ENCODE measurements at regions not wholly inside any gene's neighbourhood (a gene's known extent, or its start where the extent isn't known, plus 50 kb on each side); places are given as distances from the start of the nearest gene placed in this dataset.
"Not testable (repeated sequence)": the region's sequence is repeated elsewhere in the genome, so short reads cannot be mapped to it uniquely, and the experiment has no call there.

- no peak for DNase-seq
Observed at GRCh38 chr12:126400831-126401230, 1335.6 kb downstream of the AACS start.

GRCh38 chr12:126404293-126404881 is 1339.2 kb downstream of the AACS start:
- no peak for DNase-seq

GRCh38 chr12:126418400-126418799 is 1353.2 kb downstream of the AACS start:
- DNase-seq: no peak

DNA sequence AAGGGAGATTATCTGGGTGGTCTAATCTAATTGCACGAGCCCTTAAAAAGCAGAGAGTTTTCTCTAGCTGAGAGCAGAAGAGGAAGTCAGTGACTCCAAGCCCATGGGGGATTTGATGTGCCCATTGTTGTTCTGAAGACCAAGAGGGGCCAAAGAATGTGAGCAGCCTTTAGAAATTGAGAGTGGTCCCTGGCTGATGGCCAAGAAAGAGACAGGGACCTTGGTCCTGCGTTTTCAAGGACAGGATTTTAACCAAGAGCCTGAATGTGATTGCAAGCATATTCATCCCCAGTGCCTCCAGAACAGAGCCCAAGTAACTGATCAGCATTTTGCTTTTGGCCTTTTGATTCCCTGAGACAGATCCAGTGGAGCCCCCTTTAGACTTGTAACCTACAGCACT is 1353.9 kb downstream of the AACS start:
- no peak for DNase-seq

- DNase-seq: no peak
Observed at GRCh38 chr12:126424696-126425095, 1359.5 kb downstream of the AACS start.

DNA sequence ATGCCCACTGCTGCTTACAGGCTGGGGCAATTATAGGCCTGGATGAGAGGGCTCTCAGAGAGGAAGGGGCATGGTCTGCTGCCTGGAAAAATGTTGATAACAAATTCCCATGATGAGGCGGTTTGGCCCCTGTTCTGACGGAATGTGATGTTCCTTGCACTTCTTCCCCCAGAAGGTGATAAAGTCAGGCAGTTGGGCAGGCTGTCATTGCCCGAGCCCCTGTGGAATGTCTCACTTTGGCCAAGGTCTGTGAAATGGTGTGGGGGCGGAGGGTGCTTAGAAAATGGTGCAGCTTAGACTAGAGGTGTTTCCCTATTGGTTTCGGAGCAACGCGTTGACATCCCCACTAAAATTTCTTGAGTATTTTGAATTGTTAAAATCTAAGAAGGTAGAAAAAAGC is 1360.0 kb downstream of the AACS start:
- DNase-seq: no peak

- no peak for DNase-seq
Observed at GRCh38 chr12:126428769-126429168, 1363.5 kb downstream of the AACS start.

DNA sequence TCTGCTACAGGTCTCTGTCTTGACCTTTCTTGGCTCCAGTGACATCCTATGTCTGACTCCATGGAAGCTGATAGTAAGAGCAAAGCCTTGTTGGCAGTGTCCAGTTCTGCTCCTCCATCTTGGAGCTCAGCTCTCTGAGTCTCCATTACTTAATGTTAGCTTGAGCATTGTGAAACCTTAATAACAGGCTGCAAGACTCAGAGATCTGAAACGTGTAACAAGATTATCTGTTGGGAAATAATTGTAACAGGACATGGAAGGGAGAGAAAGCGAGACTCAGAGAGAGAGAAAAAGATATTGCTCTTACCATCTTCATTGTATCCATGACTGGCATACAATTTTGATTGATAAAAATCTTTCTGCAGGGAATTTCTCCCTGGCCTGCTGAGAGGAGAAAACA is 1365.7 kb downstream of the AACS start:
- DNase-seq: no peak

GRCh38 chr12:126431767-126432166 is 1366.5 kb downstream of the AACS start:
- DNase-seq: no peak

DNA sequence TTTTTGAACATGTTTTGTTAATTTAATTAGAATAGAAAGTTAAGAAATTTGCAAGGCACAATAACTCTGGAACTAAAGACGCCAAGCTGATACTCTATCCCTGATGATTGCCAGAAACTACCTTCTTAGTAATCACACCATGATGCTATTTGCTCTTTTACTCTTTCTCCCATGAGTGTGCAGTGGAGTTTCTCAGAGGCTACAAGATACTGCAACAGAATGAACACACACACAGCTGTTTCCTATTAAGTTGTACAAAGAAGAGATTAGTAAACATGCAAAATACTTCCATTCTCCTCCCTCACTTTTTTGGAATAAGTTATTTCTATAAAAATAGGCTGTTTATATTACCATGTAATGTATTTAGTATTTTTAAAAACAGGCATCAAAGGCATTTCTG is 1367.5 kb downstream of the AACS start:
- DNase-seq: no peak

DNA sequence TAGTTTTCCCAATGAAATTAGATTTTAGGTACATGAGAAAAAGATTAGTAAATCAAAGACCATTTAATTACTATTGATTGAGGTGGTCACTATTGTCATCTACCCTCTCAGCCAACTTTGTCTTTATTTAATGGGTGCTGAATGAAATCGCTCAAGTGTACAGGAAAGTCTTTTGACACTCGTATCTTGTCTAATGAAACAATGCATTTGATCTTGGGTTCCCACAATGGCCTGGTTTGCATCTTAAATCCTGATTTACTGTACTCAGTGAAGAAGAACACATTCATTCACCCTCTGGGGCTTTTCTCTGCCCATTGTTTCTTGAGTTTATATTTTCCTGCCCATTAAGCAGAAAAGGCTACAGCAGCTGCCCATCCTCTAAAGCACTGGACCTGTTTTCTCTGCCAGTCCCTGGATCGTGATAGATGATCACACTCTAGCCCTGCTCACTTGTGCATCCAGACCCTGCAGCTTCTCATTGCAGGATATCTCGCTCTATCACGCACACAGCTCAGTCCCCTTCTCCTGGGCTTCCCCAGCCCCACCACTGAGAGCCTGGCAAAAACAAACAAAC is 1369.3 kb downstream of the AACS start:
- DNase-seq: no peak

- DNase-seq: no peak
Observed at GRCh38 chr12:126436041-126436440, 1370.8 kb downstream of the AACS start.

DNA sequence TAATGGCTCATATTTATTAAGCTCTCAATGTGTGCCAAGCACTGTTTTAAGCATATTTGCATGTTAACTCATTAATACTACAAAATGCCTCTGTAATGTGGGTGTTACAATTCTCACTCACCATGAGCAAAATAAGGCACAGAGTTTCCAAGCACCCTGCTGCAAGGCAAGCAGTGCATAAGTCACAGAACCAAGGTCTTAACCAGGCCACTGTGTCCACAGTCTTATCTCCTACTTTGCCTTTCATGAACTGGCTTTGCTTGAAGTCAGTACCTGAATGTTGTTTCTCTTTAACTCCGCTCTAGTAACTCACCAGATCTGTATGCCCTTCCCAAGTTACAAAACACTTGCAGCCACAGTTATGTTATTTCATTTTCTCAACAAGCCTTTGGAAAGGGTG is 1372.7 kb downstream of the AACS start:
- no peak for DNase-seq

GRCh38 chr12:126443977-126444376 is 1378.7 kb downstream of the AACS start:
- no peak for DNase-seq

- no peak for DNase-seq
Observed at GRCh38 chr12:126447346-126447745, 1382.1 kb downstream of the AACS start.

DNA sequence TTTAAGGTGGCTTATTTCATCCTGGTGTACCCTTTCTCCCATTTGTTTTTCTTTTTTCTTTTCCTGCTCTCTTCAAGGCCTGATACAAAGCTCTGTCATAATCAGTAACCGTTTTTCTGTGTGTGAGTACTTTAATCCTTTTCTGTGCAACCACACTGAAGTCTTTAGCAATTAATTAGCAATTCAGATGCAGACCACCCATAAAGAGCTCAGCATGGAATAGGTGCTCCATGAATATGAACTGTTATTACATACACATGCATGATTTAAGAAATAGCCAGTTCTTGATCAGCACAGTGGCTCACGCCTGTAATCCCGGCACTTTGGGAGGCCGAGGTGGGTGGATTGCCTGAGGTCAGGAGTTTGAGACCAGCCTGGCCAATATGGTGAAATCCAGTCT is 1386.6 kb downstream of the AACS start:
- no peak for DNase-seq

- DNase-seq: not testable (repeated sequence)
Observed at GRCh38 chr12:126452686-126453085, 1387.5 kb downstream of the AACS start.

DNA sequence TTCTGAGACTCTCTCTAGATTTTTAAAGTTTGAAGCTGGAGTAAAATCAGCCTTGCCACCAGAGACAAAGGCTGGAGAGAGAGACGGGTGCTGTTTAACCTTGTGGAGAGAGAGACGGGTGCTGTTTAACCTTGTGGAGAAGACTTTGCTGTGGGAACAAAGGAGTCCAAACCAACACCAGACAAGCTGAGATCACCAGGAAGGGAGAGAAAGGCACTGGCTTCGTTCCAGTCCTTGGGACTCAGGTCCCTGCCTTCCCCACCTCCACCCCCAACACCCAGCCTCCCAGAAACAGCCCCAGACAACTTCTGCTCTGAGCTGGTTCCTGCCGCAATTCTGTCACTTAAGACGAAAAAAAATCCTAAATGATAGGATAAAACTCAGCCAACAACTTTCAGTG is 1389.3 kb downstream of the AACS start:
- DNase-seq: no peak

GRCh38 chr12:126457776-126458175 is 1392.5 kb downstream of the AACS start:
- no peak for DNase-seq

DNA sequence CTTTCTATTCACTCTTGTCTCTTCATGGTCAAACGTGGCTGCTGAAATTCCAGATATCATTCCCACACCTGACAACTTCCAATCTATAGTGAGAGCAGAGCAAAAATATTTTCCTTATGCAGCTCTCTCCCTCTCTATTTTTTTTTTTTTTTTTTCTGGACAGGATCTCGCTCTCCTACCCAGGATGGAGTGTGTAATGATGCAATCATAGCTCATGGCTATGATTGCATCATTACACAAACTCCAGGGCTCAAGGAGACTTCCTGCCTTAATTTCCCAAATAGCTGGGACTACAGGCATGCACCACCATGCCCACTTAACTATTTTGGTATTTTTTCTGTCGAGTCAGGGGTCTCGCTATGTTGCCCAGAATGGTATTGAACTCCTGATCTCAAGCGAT is 1398.9 kb downstream of the AACS start:
- no peak for DNase-seq

- DNase-seq: no peak
Observed at GRCh38 chr12:126469211-126469610, 1404.0 kb downstream of the AACS start.

DNA sequence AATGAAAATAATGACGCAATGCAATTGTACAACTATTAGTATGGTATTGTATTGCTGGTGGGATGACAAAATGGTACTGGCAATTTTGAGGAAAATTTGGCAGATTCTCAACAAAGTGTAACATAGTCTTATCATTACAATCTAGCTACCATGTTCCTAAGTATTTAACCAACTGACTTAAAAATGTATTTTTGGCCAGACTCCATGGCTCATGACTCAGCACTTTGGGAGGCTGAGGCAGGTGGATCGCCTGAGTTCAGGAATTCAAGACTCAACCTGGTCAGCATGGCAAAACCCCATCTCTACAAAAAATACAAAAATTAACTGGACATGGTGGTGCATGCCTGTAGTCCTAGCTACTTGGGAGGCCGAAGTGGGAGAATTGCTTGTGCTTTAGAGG is 1409.5 kb downstream of the AACS start:
- no peak for DNase-seq

DNA sequence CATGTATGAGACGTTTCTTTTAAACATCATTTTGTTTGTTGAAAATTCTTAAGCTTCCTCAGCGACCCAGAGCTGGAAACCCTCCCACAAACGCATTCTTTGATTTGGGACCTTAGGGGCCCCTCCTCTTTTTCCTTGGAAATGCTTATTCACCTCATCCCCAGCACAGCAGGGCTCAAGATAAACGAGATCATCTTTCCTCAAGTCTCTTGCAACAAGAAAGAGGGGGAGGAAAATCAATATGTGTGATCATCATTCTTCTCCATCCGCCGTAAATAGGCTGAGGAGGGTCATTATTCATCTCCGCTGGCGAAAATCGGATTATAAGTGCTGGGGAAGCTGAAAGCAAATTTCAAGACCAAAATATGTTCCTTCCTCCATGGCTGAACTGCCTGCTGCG is 1415.2 kb downstream of the AACS start:
- DNase-seq: no peak

- no peak for DNase-seq
Observed at GRCh38 chr12:126481688-126482087, 1416.5 kb downstream of the AACS start.

DNA sequence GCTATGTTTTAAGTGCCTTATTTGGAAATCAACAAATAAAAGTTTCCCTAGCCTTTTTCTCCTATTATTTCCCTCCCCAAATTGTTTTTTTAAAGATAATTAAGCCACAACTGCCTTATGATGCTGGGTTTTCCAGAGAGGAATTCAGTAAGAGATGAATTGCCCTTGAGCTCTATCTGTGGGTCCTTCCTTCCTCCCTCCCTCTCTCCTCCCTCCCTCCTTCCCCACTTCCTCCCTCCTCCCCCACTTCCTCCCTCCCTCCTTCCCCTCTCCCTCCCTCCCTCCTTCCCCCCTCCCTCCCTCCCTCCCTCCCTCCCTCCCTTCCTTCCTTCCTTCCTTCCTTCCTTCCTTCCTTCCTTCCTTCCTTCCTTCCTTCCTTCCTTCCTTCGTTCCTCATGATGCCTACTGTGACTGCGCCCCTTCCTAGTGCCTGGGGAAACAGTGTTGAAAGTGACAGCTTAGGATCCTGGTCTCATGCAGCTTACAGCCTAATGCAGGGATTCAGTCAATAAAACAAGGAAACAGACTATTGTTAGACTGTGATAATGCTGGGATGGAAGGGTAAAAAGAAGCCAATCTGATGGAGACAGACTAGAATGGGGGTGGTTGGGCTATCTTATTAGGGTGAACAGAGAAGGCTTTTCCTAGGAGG is 1417.1 kb downstream of the AACS start:
- DNase-seq: no peak

Measured in Kasumi-1 (cell line).